Naive thymus-derived CD8-positive, alpha-beta T cell (primary cell): ENCODE measurements at regions not wholly inside any gene's neighbourhood (a gene's known extent, or its start where the extent isn't known, plus 50 kb on each side); places are given as distances from the start of the nearest gene placed in this dataset.

Experiments
- ATAC-seq, 2 donors: fragments of 150-1000 bp; cut with Tn5 transposase in 1 of 2; sonication (Bioruptor Pico), chemical (Tn5 transposase) in 1 of 2; 1 replicate in 1 of 2; 2 replicates in 1 of 2; pipeline ENCODE4 v1.10.0; 2021; ENCODE audit warnings: mild to moderate bottlenecking in 2 of 2, moderate library complexity in 2 of 2
- POLR2A ChIA-PET: fragments of 350-600 bp; sonication (Branson Sonifier 250); formaldehyde crosslinking; loops from one replicate; lab custom pipeline; 2021; ENCODE audit warnings: antibody characterized with exemption; lab: Charles Lee
- DNase-seq, 10 donors: peaks; one replicate each; pipeline versions ENCODE4 v3.0.0 to v3.0.0-alpha.2; 2020 to 2022
- H3K27ac Mint-ChIP-seq, 10 donors: one replicate each; pipeline ENCODE4 v1.8.0; 2020 to 2022; ENCODE audit warnings: mild to moderate bottlenecking in 10 of 10, mixed read lengths in 10 of 10, moderate library complexity in 4 of 10, inconsistent platforms in 1 of 10
- H3K27me3 Mint-ChIP-seq, 5 donors: one replicate each; pipeline ENCODE4 v1.8.0; 2021 to 2022; ENCODE audit warnings: mixed read lengths in 5 of 5
- H3K36me3 Mint-ChIP-seq, 3 donors: one replicate each; pipeline ENCODE4 v1.8.0; 2020 to 2022; ENCODE audit warnings: mixed read lengths in 3 of 3, mild to moderate bottlenecking in 2 of 3, inconsistent platforms in 1 of 3
- H3K4me1 Mint-ChIP-seq, 4 donors: one replicate each; pipeline ENCODE4 v1.8.0; 2021 to 2022; ENCODE audit warnings: mixed read lengths in 4 of 4
- H3K4me3 Mint-ChIP-seq, 10 donors: one replicate each; pipeline ENCODE4 v1.8.0; 2020 to 2022; ENCODE audit warnings: mild to moderate bottlenecking in 10 of 10, mixed read lengths in 10 of 10, moderate library complexity in 6 of 10, inconsistent platforms in 1 of 10
- H3K9me3 Mint-ChIP-seq, 9 donors: one replicate each; pipeline ENCODE4 v1.8.0; 2020 to 2022; ENCODE audit warnings: mixed read lengths in 9 of 9, mild to moderate bottlenecking in 3 of 9, inconsistent platforms in 1 of 9, moderate library complexity in 1 of 9

DNA sequence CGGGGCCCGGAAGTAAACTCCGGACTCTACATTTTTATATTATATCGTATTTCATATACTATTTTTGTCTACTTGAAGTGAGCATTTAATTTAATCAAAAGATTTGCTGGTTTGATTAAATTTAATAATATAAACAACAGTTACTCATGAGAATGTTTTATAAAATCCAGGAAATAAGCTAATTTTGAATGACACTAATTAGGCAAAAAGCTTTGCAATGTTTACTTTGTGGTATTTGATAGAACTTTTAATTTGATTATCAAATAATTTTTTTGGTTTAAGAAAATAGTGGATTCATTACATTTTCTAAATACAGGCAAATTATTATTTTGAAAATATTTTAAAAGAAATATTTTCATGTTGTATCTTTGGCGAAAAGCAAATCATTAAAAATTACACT is 900.4 kb upstream of the CDH2 start:
- no peak for DNase-seq
- POLR2A ChIA-PET = no interaction called here
- H3K27ac Mint-ChIP-seq = no peak overlapping the region
- peaks cover 0 to 16% (median 7%) of the 10 kb centered on the region in 9 donors for H3K9me3 Mint-ChIP-seq
- H3K4me1 Mint-ChIP-seq = no peaks in the 10 kb centered on the region
- no peak overlapping the region for H3K4me3 Mint-ChIP-seq
- no peaks in the 10 kb centered on the region for H3K27me3 Mint-ChIP-seq
- no peak for ATAC-seq
- H3K36me3 Mint-ChIP-seq = no peaks in the 10 kb centered on the region

DNA sequence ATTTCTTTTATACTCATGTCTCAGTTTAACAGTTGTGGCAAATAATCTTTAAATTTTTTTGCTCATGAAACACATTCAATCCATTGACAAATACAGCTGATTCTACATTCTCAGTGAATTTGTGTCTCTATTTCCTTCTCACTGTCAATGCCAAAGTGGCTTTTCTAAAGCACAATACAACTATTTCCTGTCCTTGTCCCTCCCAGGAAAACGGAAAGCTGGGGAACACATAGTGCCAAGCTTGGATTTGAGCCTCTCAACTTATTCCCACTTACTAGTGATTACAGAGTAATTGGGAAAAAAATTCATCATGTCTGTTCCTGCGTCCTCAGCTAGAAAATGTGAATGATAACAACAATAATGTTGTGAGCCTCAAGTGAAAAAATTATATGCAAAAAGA is 899.7 kb upstream of the CDH2 start:
- no peaks in the 10 kb centered on the region for H3K36me3 Mint-ChIP-seq
- no peak for DNase-seq
- no peaks in the 10 kb centered on the region for H3K27me3 Mint-ChIP-seq
- no peak for ATAC-seq
- H3K9me3 Mint-ChIP-seq = peaks cover 0 to 15% (median 8%) of the 10 kb centered on the region in 9 donors
- H3K4me3 Mint-ChIP-seq = no peak overlapping the region
- no peaks in the 10 kb centered on the region for H3K4me1 Mint-ChIP-seq
- POLR2A ChIA-PET = no interaction called here
- H3K27ac Mint-ChIP-seq = no peak overlapping the region

DNA sequence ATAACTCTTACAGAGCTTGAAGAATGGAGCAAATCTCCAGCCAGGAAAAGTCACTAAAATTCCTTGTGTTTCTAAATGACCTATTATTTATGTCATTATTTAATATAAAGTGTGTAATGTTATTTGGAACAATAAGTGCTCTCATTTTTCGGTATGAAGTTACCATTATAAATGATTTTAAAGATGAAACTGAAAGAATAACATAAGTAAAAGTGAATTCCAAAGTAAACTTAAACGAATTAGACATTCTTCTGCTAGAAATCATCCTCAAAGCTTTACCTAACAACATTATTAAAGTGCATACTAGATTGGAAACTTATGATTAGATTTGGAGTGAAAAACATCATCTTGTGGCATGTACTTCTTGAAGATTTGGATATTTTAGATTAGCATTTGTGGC is 897.2 kb upstream of the CDH2 start:
- no peaks in the 10 kb centered on the region for H3K27me3 Mint-ChIP-seq
- H3K4me3 Mint-ChIP-seq = no peak overlapping the region
- H3K9me3 Mint-ChIP-seq = peaks cover 0 to 13% (median 3%) of the 10 kb centered on the region in 9 donors
- POLR2A ChIA-PET = no interaction called here
- no peaks in the 10 kb centered on the region for H3K36me3 Mint-ChIP-seq
- DNase-seq = no peak
- H3K27ac Mint-ChIP-seq = no peak overlapping the region
- no peak for ATAC-seq
- no peaks in the 10 kb centered on the region for H3K4me1 Mint-ChIP-seq

DNA sequence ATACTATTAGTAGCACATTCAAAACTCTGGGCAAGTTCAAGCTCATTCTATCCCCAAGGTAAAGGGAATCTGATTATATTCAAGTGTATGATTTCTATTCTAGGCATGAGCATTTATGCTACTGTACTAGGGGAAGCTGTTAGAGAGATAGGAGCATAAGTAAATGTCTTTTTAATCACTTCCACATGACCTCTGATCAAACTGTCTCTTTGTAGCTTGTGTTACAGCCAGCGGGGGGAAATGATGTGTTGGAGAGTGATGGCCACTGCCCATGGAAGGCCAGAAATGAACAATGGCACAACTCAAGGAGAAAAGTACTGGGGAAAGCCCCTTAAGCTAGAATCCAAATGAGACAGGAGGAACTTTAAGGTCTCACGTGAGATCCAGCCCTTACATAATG is 894.9 kb upstream of the CDH2 start:
- ATAC-seq = no peak
- POLR2A ChIA-PET = no interaction called here
- no peaks in the 10 kb centered on the region for H3K4me1 Mint-ChIP-seq

DNA sequence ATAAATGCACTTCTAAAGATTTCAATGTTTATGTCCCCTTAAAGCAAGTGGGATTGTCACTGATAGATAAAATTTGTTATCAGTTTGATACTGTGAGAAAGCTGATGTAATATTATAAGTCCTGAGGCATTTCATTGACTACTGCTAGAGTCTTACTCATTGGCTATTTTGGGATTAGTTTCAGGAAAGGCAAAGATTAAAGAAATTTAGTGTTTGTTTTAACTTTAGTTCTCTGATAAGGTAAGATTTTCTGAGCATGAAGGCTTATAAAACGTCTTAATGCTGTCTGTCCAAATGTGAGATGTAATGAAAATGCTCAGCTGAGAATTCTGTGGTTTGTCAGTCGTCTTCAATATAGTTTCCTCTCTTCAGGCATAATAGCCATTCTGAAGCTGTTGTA is 886.4 kb upstream of the CDH2 start:
- DNase-seq = no peak
- Mint-ChIP-seq H3K27ac (no peak overlapping the region), H3K9me3 (peaks cover 2 to 34% (median 12%) of the 10 kb centered on the region in 9 donors), H3K27me3 (no peaks in the 10 kb centered on the region), H3K4me3 (no peak overlapping the region), H3K36me3 (no peaks in the 10 kb centered on the region), H3K4me1 (no peaks in the 10 kb centered on the region)
- POLR2A ChIA-PET = no interaction called here
- no peak for ATAC-seq

More for the DNA sequence above, 894.9 kb upstream of the CDH2 start:
- no peak overlapping the region for H3K27ac Mint-ChIP-seq
- no peak for DNase-seq
- H3K27me3 Mint-ChIP-seq = no peaks in the 10 kb centered on the region
- H3K9me3 Mint-ChIP-seq = peaks cover 0 to 13% (median 3%) of the 10 kb centered on the region in 9 donors
- H3K4me3 Mint-ChIP-seq = no peak overlapping the region
- no peaks in the 10 kb centered on the region for H3K36me3 Mint-ChIP-seq

DNA sequence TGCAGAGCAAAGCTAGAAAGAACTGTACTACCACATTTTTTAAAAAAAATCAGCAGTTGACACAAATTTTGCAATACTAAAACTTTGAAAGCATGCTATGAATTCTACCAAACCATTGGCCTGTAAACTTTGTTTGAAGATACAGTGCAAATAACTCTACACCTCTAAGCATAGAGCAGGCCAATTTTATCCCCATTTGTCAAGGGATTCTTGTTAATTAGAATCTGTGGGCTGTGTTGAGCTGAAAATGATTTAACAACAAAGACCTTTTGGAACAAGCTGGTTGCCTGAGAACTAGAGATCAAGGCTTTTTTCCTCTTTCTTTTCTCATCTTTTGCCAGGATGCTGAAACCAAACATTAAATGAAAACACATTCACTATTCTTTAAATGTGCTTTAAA is 886.0 kb upstream of the CDH2 start:
- no peak overlapping the region for H3K4me3 Mint-ChIP-seq
- H3K9me3 Mint-ChIP-seq = peaks cover 2 to 34% (median 12%) of the 10 kb centered on the region in 9 donors
- no peaks in the 10 kb centered on the region for H3K36me3 Mint-ChIP-seq
- no peak for DNase-seq
- no peak for ATAC-seq
- no peak overlapping the region for H3K27ac Mint-ChIP-seq
- POLR2A ChIA-PET = no interaction called here
- no peaks in the 10 kb centered on the region for H3K27me3 Mint-ChIP-seq
- no peaks in the 10 kb centered on the region for H3K4me1 Mint-ChIP-seq

DNA sequence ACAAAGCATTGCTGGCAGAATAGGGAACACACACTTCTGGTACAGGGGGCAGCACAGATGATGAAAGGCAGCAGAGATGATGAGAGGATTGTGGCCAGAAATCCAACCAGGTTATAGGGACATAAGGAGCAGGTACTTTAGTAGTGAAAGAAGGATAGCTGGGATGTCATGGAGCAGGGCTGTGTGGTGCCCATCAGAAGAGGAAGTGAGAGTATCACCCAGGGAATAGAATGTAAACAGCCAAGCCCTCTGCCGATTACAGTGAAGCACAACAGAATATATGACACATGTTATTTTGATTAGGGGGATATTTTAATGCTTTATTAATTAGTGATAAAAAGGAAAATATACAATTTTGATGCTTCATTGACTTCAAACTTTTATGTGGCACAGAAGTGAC is 883.4 kb upstream of the CDH2 start:
- Mint-ChIP-seq H3K4me1 (no peaks in the 10 kb centered on the region), H3K9me3 (peaks cover 5 to 30% (median 15%) of the 10 kb centered on the region in 9 donors), H3K27me3 (no peaks in the 10 kb centered on the region), H3K4me3 (no peak overlapping the region), H3K36me3 (no peaks in the 10 kb centered on the region), H3K27ac (no peak overlapping the region)
- no peak for DNase-seq
- ATAC-seq = no peak
- POLR2A ChIA-PET = no interaction called here

DNA sequence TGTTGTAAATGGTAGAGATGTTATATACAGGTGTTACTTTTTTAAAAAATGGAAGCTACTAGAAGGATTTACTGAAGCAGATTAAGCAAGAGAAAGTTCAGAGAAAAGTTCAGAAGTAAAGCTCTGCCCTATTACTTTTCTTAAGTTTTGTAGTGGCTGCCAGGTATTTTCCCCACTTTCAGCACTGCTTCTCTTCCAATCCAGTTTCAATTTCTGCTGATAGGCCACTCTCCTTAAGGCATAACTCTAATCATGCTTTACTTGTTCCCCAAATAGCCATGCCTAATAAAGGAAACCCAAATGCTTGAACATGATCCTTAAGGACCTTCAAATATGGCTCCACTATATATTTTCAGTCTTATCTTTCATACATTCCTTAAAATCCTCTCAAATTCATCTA is 880.8 kb upstream of the CDH2 start:
- DNase-seq (no peak), ATAC-seq (no peak)
- Mint-ChIP-seq H3K36me3 (no peaks in the 10 kb centered on the region), H3K9me3 (peaks cover 0 to 33% (median 12%) of the 10 kb centered on the region in 9 donors), H3K4me3 (no peak overlapping the region), H3K4me1 (no peaks in the 10 kb centered on the region), H3K27me3 (no peaks in the 10 kb centered on the region), H3K27ac (no peak overlapping the region)
- POLR2A ChIA-PET = no interaction called here

DNA sequence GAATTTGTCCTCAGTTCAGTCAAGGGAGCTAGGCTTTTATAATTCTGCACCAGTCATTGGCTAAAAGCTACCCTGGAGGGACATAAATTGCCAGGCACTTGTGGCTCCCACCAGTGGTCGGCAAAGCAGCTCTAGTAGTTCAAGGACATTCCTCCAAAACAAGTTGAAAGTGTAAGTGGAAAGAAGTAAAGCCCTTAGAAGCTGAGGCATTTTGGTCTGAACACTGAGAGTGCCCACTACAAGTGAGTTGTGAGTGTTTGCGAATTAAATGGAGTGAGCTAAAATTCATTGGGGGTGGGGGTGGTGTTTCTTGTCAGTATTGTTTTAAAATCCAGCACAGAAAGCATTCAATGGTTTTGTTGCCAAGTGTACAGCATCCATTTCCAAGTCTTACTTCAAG is 879.9 kb upstream of the CDH2 start:
- no peaks in the 10 kb centered on the region for H3K4me1 Mint-ChIP-seq
- H3K27ac Mint-ChIP-seq = no peak overlapping the region
- ATAC-seq (no peak), DNase-seq (no peak)
- no peaks in the 10 kb centered on the region for H3K36me3 Mint-ChIP-seq
- H3K27me3 Mint-ChIP-seq = no peaks in the 10 kb centered on the region
- peaks cover 0 to 35% (median 12%) of the 10 kb centered on the region in 9 donors for H3K9me3 Mint-ChIP-seq
- POLR2A ChIA-PET = no interaction called here
- H3K4me3 Mint-ChIP-seq = no peak overlapping the region

DNA sequence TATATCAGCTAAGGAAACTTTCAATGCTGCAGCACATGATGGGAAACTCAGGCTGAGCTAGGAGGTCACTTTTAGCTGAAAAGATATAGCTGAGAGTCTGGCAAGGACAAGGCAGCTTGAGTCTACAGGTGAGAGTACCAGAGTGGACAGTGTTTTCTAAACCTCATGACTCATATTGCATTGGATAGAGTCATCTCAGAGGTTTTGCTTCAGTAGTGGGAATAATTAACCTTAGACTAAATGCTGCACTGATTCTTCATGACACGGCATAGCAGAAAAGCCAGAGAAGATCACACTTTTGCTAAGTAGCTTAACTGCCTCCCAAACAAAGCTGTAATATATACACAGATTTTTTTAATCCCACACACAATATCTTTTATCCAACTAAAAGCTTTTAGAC is 865.0 kb upstream of the CDH2 start:
- Mint-ChIP-seq H3K4me3 (no peak overlapping the region), H3K27ac (no peak overlapping the region), H3K27me3 (no peaks in the 10 kb centered on the region), H3K9me3 (peaks cover 7 to 34% (median 10%) of the 10 kb centered on the region in 9 donors), H3K4me1 (no peaks in the 10 kb centered on the region), H3K36me3 (peaks cover 0 to 6% (median 0%) of the 10 kb centered on the region in 3 donors)
- no peak for DNase-seq
- POLR2A ChIA-PET = no interaction called here
- ATAC-seq = no peak

DNA sequence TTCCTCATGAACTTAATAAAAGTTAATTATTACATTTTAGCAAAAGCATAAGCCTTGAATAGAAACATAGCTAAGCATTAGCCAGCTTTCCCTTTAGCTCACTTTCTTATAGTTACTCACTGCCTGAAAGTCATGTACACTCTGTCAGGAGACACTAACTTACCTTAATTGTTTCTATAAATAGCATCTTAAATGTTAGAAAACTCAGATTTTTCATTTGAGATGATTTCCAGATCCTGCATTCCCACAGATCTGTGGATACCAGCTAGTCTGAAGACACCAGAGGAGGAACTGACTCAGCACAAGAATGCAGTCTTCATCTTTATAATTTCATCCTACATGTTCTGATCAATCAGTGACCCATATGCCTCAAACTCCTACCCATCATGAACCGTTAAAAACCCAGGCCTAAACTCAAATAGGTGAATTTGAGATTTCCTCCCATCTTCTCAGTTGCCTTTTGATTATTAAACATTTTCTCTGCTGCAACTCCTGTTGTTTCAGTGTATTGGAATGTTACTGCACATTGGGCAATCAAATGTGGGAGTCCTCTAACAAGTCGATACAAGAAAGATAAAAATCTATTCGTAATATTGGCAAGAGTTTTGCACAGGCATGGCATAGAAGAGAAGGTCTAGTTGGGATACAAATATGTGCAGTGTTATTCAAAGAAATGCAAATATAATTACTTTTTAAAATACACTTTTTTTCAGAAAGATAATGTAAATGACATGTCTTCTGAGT is 857.4 kb upstream of the CDH2 start:
- DNase-seq (no peak), ATAC-seq (no peak)
- no peaks in the 10 kb centered on the region for H3K27me3 Mint-ChIP-seq
- no peak overlapping the region for H3K4me3 Mint-ChIP-seq
- peaks cover 0 to 11% (median 3%) of the 10 kb centered on the region in 9 donors for H3K9me3 Mint-ChIP-seq
- H3K4me1 Mint-ChIP-seq = no peaks in the 10 kb centered on the region
- H3K36me3 Mint-ChIP-seq = no peaks in the 10 kb centered on the region
- POLR2A ChIA-PET = no interaction called here
- H3K27ac Mint-ChIP-seq = no peak overlapping the region

DNA sequence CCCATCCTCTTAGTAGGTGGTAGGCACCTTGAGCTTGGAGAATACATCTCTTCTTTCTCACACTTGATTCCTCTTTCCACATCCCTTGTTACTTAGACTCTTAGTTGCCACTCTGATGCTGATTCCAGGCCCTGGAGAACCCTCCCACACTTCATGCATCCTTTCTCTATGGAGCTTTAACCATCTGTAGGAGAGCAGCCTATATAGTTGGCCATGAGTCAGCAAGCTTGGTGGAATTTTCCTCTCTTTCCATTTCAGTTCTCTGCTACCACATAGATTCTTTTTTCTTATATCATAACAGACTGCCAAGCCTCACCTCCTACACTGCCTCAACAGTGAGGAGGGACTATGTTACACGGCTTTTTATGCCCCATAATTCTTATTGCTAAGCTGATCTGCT is 851.6 kb upstream of the CDH2 start:
- no peaks in the 10 kb centered on the region for H3K4me1 Mint-ChIP-seq
- no peak for DNase-seq
- no peaks in the 10 kb centered on the region for H3K36me3 Mint-ChIP-seq
- ATAC-seq = no peak
- H3K4me3 Mint-ChIP-seq = no peak overlapping the region
- H3K27ac Mint-ChIP-seq = no peak overlapping the region
- peaks cover 0 to 9% (median 3%) of the 10 kb centered on the region in 9 donors for H3K9me3 Mint-ChIP-seq
- no peaks in the 10 kb centered on the region for H3K27me3 Mint-ChIP-seq
- POLR2A ChIA-PET = no interaction called here

DNA sequence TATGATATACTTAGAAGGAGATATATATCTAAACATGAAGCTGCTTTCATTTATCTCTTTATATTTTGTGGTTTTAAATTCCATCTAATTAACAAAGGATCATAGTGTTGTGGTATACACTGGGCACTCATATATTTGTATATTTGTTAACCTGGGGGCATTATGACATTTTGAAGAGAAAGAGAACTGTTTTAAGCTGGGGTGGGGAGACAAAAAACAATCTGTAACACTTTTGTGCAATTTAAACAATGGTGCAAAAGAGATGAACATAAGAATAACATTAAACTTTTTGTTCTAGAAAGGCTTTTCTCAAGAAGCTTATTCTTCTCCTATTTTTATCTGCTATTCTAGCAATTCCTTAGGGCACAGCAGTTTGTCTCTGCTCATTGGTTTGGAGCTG is 842.0 kb upstream of the CDH2 start:
- Mint-ChIP-seq H3K27ac (no peak overlapping the region), H3K27me3 (no peaks in the 10 kb centered on the region), H3K4me3 (no peak overlapping the region), H3K9me3 (peaks cover 0 to 21% (median 9%) of the 10 kb centered on the region in 9 donors), H3K36me3 (no peaks in the 10 kb centered on the region), H3K4me1 (no peaks in the 10 kb centered on the region)
- POLR2A ChIA-PET = no interaction called here
- no peak for DNase-seq
- ATAC-seq = no peak

DNA sequence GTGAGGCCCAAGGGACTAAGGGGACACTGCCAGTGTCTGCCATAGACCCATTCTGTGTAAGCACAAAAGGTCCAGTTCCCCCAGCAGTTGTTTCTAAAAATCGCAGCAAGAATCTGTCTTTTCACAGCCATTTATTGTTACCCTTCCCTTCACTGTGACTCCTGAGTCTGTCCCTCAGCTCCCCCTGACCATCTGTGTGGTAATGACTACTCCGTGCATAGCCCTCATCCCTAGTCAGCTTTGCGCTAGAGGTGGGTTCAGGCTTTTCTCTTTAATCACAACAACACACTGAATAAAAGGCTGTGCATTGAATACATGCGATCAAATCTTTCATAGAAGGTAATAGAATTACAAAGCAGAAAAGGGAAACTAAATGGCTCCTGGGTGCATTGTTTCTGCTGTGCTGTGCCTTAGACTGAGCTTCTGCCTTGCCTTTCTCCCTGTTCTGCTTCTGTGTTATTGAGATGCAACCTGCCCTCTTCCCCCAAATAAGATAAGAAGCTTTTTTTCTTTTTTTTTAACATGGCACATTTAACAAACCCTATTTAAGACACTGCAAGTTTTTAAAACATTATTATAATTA is 836.0 kb upstream of the CDH2 start:
- Mint-ChIP-seq H3K4me1 (no peaks in the 10 kb centered on the region), H3K27me3 (no peaks in the 10 kb centered on the region), H3K27ac (no peak overlapping the region), H3K4me3 (no peak overlapping the region), H3K36me3 (no peaks in the 10 kb centered on the region), H3K9me3 (peaks cover 0 to 21% (median 5%) of the 10 kb centered on the region in 9 donors)
- no peak for DNase-seq
- POLR2A ChIA-PET = no interaction called here
- ATAC-seq = no peak
